OCI-LY7 (cell line): ENCODE measurements at regions not wholly inside any gene's neighbourhood (a gene's known extent, or its start where the extent isn't known, plus 50 kb on each side); places are given as distances from the start of the nearest gene placed in this dataset.

Source experiments
- BruUV-seq: library from RNA; stranded (reverse); fragments of 400-500 nt; replicated peaks from 2 replicates; lab custom pipeline; 2021; lab: Mats Ljungman, UMichigan
- CTCF ChIA-PET: fragments of 300-600 bp; sonication (Branson Sonifier 250); formaldehyde crosslinking; loops from one replicate; lab custom pipeline; 2022; ENCODE audit warnings: antibody characterized with exemption; ENCODE audit not compliant: unreplicated experiment; lab: Charles Lee
- POLR2A ChIA-PET: fragments of 300-600 bp; sonication (Branson Sonifier 250); formaldehyde crosslinking; loops from one replicate; lab custom pipeline; 2022; ENCODE audit warnings: antibody characterized with exemption; lab: Charles Lee
- DNase-seq: peaks from one replicate; pipeline ENCODE4 v3.0.0-alpha.2; 2015; ENCODE audit warnings: low spot score
- H2AFZ ChIP-seq: fragments of 200-600 bp; sonication (generic), shearing (Covaris generic); 2 replicates; pipeline ENCODE4 v1.6.1; 2014; ENCODE audit warnings: mild to moderate bottlenecking, antibody characterized with exemption, low read length, moderate library complexity
- H3K27ac ChIP-seq: fragments of 200-600 bp; sonication (generic); 2 replicates; pipeline ENCODE4 v1.5.1; 2014; ENCODE audit warnings: mixed run types, low read depth, mild to moderate bottlenecking, moderate library complexity, low read length, inconsistent platforms; ENCODE audit not compliant: poor library complexity, severe bottlenecking
- H3K36me3 ChIP-seq: fragments of 200-600 bp; sonication (generic); 2 replicates; pipeline ENCODE4 v1.6.1; 2014; ENCODE audit warnings: mild to moderate bottlenecking, antibody characterized with exemption, low read length, moderate library complexity, mixed read lengths; ENCODE audit not compliant: insufficient read depth
- H3K4me1 ChIP-seq: fragments of 200-600 bp; sonication (generic); 2 replicates; pipeline ENCODE4 v1.5.1; 2014; ENCODE audit warnings: mild to moderate bottlenecking, low read length; ENCODE audit not compliant: insufficient read depth, poor library complexity, severe bottlenecking
- H3K4me2 ChIP-seq: fragments of 200-600 bp; sonication (generic); 2 replicates; pipeline ENCODE4 v1.6.1; 2014; ENCODE audit warnings: mild to moderate bottlenecking, low read length
- H3K4me3 ChIP-seq: fragments of 200-600 bp; sonication (generic); 2 replicates; pipeline ENCODE4 v1.5.1; 2014; ENCODE audit warnings: mild to moderate bottlenecking, low read depth, low read length; ENCODE audit not compliant: poor library complexity, severe bottlenecking
- H3K79me2 ChIP-seq: fragments of 200-600 bp; sonication (generic); 2 replicates; pipeline ENCODE4 v1.6.1; 2016; ENCODE audit warnings: low read depth, mild to moderate bottlenecking, low read length, moderate library complexity, mixed read lengths; ENCODE audit not compliant: insufficient read depth
- H3K9me2 ChIP-seq: fragments of 200-600 bp; sonication (generic); 2 replicates; pipeline ENCODE4 v1.6.1; 2016; ENCODE audit warnings: mild to moderate bottlenecking, low read length, mixed read lengths; ENCODE audit not compliant: insufficient read depth
- H3K9me3 ChIP-seq: fragments of 200-600 bp; sonication (generic); 2 replicates; pipeline ENCODE4 v1.6.1; 2014; ENCODE audit warnings: mild to moderate bottlenecking, mixed run types, low read length, mixed read lengths
- H4K20me1 ChIP-seq: fragments of 200-600 bp; sonication (generic); 2 replicates; pipeline ENCODE4 v1.6.1; 2014; ENCODE audit warnings: mild to moderate bottlenecking, antibody characterized with exemption, low read length, moderate library complexity, mixed read lengths; ENCODE audit not compliant: insufficient read depth
- EZH2phosphoT487 ChIP-seq: fragments of 200-600 bp; sonication (generic); IDR thresholded peaks from 2 replicates; pipeline ENCODE4 v1.6.1; 2018; ENCODE audit warnings: low read depth, borderline replicate concordance, mild to moderate bottlenecking, mixed run types, antibody characterized with exemption, low read length, moderate library complexity, mixed read lengths
- intact Hi-C: fragments of 100-400 bp; cut with micrococcal nuclease; formaldehyde crosslinking; loops from one replicate; pipeline ENCODE4 v1.10.0; 2022; ENCODE audit not compliant: unreplicated experiment
- TF ChIP-seq, protein P1 (sequence below): fragments of 200-600 bp; sonication (generic); conservative IDR thresholded peaks from 2 replicates; pipeline ENCODE4 v1.5.1; 2014; ENCODE audit warnings: mild to moderate bottlenecking, antibody characterized with exemption, low read length, moderate library complexity, mixed read lengths

DNA sequence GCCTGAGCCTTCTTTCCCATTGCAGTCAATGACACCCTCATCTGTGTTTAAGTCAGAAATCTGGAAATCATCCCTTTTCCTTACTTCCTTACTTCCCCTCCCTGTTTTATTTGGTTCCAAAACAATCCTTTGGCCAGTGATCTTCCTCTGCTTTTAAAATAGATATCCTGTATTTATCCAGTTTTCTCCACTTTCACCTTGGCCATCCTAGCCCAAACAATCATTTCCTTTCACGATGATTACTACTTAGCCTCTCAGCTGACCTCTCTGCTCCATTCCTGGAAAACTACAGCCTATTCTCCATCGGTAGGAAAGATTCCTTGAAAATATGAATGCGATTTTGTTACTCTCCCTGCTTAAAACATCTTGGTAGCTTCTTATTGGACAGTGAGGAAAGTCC lies 565.4 kb downstream of the TLR4 start:
- intact Hi-C loops, result no loop called here
- no peaks in the 10 kb centered on the region for H3K4me1 ChIP-seq
- no peak overlapping the region for H3K27ac ChIP-seq
- H3K4me3 ChIP-seq, result no peak overlapping the region
- H3K79me2 ChIP-seq, result no peaks in the 10 kb centered on the region
- BruUV-seq, result no TSS peak
- DNase-seq, result no peak
- H3K36me3 ChIP-seq, result no peaks in the 10 kb centered on the region
- H4K20me1 ChIP-seq, result no peaks in the 10 kb centered on the region
- no peaks in the 10 kb centered on the region for H3K9me3 ChIP-seq
- H3K4me2 ChIP-seq, result no peak overlapping the region
- H2AFZ ChIP-seq, result no peak overlapping the region
- ChIA-PET CTCF (no interaction called here), POLR2A (no interaction called here)
- TF ChIP-seq, protein P1, sequence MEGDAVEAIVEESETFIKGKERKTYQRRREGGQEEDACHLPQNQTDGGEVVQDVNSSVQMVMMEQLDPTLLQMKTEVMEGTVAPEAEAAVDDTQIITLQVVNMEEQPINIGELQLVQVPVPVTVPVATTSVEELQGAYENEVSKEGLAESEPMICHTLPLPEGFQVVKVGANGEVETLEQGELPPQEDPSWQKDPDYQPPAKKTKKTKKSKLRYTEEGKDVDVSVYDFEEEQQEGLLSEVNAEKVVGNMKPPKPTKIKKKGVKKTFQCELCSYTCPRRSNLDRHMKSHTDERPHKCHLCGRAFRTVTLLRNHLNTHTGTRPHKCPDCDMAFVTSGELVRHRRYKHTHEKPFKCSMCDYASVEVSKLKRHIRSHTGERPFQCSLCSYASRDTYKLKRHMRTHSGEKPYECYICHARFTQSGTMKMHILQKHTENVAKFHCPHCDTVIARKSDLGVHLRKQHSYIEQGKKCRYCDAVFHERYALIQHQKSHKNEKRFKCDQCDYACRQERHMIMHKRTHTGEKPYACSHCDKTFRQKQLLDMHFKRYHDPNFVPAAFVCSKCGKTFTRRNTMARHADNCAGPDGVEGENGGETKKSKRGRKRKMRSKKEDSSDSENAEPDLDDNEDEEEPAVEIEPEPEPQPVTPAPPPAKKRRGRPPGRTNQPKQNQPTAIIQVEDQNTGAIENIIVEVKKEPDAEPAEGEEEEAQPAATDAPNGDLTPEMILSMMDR, result no peak
- TF ChIP-seq EZH2phosphoT487, result no peak
- no peaks in the 10 kb centered on the region; the same call in 1 of the 2 replicates for H3K9me2 ChIP-seq

DNA sequence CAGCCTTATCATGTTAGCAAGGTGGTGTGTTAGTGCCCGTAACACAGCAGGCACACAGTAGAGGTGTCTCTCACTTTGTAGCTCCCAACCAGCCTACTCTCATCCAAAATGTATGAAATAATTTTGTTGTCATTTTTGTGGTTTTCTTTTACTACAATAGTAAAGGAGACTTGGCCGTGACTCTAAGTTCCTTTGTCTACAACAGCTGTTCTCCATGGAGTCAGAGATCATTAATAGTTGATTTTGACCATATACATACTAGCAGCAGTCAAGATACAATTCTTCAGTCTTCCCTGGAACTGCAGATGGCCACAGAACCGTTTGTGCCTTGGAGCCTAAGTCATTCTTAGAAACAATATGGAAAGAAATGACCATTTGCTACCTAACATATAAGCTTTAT lies 567.1 kb downstream of the TLR4 start:
- no peaks in the 10 kb centered on the region for H3K36me3 ChIP-seq
- no peaks in the 10 kb centered on the region for H4K20me1 ChIP-seq
- CTCF ChIA-PET, result no interaction called here
- no peaks in the 10 kb centered on the region for H3K4me1 ChIP-seq
- intact Hi-C loops, result no loop called here
- BruUV-seq, result no TSS peak
- POLR2A ChIA-PET, result interaction anchor here (1.5 kb wide), 1 partner anchor 13 kb away, joined by 6 read pairs; no protein-coding TSS in a partner anchor
- no peak overlapping the region for H3K4me3 ChIP-seq
- TF ChIP-seq, protein P1, result no peak
- no peak for TF ChIP-seq EZH2phosphoT487
- no peaks in the 10 kb centered on the region for H3K9me3 ChIP-seq
- H3K9me2 ChIP-seq, result no peaks in the 10 kb centered on the region; the same call in 1 of the 2 replicates
- no peaks in the 10 kb centered on the region for H3K79me2 ChIP-seq
- no peak for DNase-seq
- no peak overlapping the region for H2AFZ ChIP-seq
- no peak overlapping the region for H3K4me2 ChIP-seq
- H3K27ac ChIP-seq, result no peak overlapping the region

DNA sequence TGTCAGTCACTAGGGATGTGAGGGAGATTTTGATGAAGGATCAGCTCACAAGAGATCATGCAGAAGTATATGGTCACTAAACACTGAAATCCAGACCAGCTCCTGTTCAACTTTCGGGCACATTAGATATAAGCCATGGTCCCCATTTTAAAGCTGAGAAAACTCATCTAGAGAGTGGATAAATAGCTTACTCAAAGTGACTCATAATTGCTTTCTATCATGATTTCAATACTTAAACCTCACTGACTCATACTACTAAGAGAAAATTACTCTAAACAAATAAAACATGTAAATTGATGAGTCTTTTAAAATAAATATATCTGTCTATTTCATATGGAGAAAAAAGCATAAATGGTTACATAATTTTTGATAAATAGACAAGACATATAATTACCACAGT lies 567.7 kb downstream of the TLR4 start:
- no peak for DNase-seq
- TF ChIP-seq, protein P1, result no peak
- TF ChIP-seq EZH2phosphoT487, result no peak
- no peaks in the 10 kb centered on the region for H4K20me1 ChIP-seq
- no peaks in the 10 kb centered on the region for H3K36me3 ChIP-seq
- H3K4me3 ChIP-seq, result no peak overlapping the region
- H3K9me2 ChIP-seq, result no peaks in the 10 kb centered on the region; the same call in 1 of the 2 replicates
- no TSS peak for BruUV-seq
- intact Hi-C loops, result no loop called here
- H3K27ac ChIP-seq, result no peak overlapping the region
- H3K4me2 ChIP-seq, result no peak overlapping the region
- H2AFZ ChIP-seq, result no peak overlapping the region
- H3K79me2 ChIP-seq, result no peaks in the 10 kb centered on the region
- no peaks in the 10 kb centered on the region for H3K4me1 ChIP-seq
- ChIA-PET POLR2A (interaction anchor here (0.6 to 1.5 kb wide), 2 partner anchors 13 to 72 kb away, joined by 4 to 6 read pairs; no protein-coding TSS in a partner anchor), CTCF (no interaction called here)
- H3K9me3 ChIP-seq, result no peaks in the 10 kb centered on the region
